HepG2 (cell line): ENCODE measurements at regions not wholly inside any gene's neighbourhood (a gene's known extent, or its start where the extent isn't known, plus 50 kb on each side); places are given as distances from the start of the nearest gene placed in this dataset.

Source experiments
- ATAC-seq: fragments of 200-7000 bp; cut with Tn5 transposase; 3 replicates; pipeline ENCODE4 v1.9.1; 2020; ENCODE audit warnings: mild to moderate bottlenecking, moderate library complexity
- BruUV-seq: library from RNA; stranded (reverse); fragments of 400-500 nt; replicated peaks from 2 replicates; lab custom pipeline; 2021; lab: Mats Ljungman, UMichigan
- CTCF ChIA-PET: fragments of 300-600 bp; formaldehyde crosslinking; extraction: SDS; loops from one replicate; lab custom pipeline; 2021; ENCODE audit warnings: low total read pairs, inconsistent platforms, low intra/inter-chr PET ratio; lab: Yijun Ruan, JAX
- POLR2A ChIA-PET: fragments of 350-600 bp; sonication (Branson Sonifier 250); formaldehyde crosslinking; loops from one replicate; lab custom pipeline; 2020; ENCODE audit warnings: antibody characterized with exemption, inconsistent platforms; lab: Yijun Ruan, JAX
- DNase-seq: peaks from one replicate; pipeline ENCODE4 v3.0.0-alpha.2; 2015; ENCODE audit warnings: low spot score
- FAIRE-seq: peaks from 3 replicates; lab custom pipeline; 2011; peaks lifted over from hg19 to GRCh38; lab: Jason Lieb, UNC
- H2AFZ ChIP-seq: one replicate; pipeline ENCODE4 v1.6.1; 2011; ENCODE audit warnings: low read length, inconsistent platforms
- H3K27ac ChIP-seq: fragments of 300-600 bp; 3 replicates; pipeline ENCODE4 v1.8.0; 2011; ENCODE audit warnings: mixed run types, mild to moderate bottlenecking, mixed read lengths, low read length, inconsistent platforms; ENCODE audit not compliant: insufficient read depth; ENCODE audit errors: extremely low read length
- H3K27me3 ChIP-seq, 2 experiments: fragments of 200-600 bp in 1 of 2; 2 replicates in 1 of 2; 3 replicates in 1 of 2; pipeline versions ENCODE4 v1.6.0 to v1.8.0; 2011; ENCODE audit warnings: low read length in 2 of 2, mild to moderate bottlenecking in 2 of 2, moderate library complexity in 2 of 2, inconsistent platforms in 1 of 2; ENCODE audit not compliant: insufficient read depth in 2 of 2, control insufficient read depth in 1 of 2
- H3K36me3 ChIP-seq, 2 experiments: fragments of 200-600 bp in 1 of 2; replicated peaks in 1 of 2; 2 replicates in 1 of 2; 3 replicates in 1 of 2; pipeline versions ENCODE4 v1.5.1 to v1.8.0; 2011; ENCODE audit warnings: low read length in 2 of 2, inconsistent platforms in 1 of 2; ENCODE audit not compliant: insufficient read depth in 2 of 2, control insufficient read depth in 1 of 2
- H3K4me1 ChIP-seq: 2 replicates; pipeline ENCODE4 v1.5.1; 2012; ENCODE audit warnings: low read length, inconsistent platforms; ENCODE audit not compliant: insufficient read depth
- H3K4me2 ChIP-seq: 2 replicates; pipeline ENCODE4 v1.6.0; 2011; ENCODE audit warnings: low read depth, low read length, inconsistent platforms
- H3K4me3 ChIP-seq, 3 experiments: fragments of 200-600 bp in 1 of 3; sonication (generic), shearing (Covaris generic) in 1 of 3; replicated peaks in 1 of 3; 2 replicates each; pipeline ENCODE4 v1.5.1; 2011 to 2016; ENCODE audit warnings: low read length in 3 of 3, inconsistent platforms in 2 of 3, low read depth in 2 of 3, mild to moderate bottlenecking in 2 of 3, control low read depth in 1 of 3, mixed read lengths in 1 of 3; ENCODE audit not compliant: insufficient read depth in 1 of 3
- H3K79me2 ChIP-seq: one replicate; pipeline ENCODE4 v1.6.1; 2011; ENCODE audit warnings: low read length, inconsistent platforms; ENCODE audit not compliant: insufficient read depth
- H3K9ac ChIP-seq: 2 replicates; pipeline ENCODE4 v1.6.0; 2011; ENCODE audit warnings: mild to moderate bottlenecking, low read depth, low read length, inconsistent platforms; ENCODE audit not compliant: insufficient read depth
- H3K9me3 ChIP-seq: 2 replicates; pipeline ENCODE4 v1.5.1; 2012; ENCODE audit warnings: mild to moderate bottlenecking, low read length
- H4K20me1 ChIP-seq: 2 replicates; pipeline ENCODE4 v1.6.0; 2011; ENCODE audit warnings: inconsistent platforms, mild to moderate bottlenecking, low read length, moderate library complexity; ENCODE audit not compliant: insufficient read depth
- CEBPB ChIP-seq: IDR thresholded peaks from 2 replicates; pipeline ENCODE4 v1.6.1; 2011; ENCODE audit warnings: low read depth, low read length, improper control_type of control experiment, borderline replicate concordance
- HES4 ChIP-seq: sonication (generic); formaldehyde crosslinking; IDR thresholded peaks from 2 replicates; pipeline ENCODE4 v1.9.0; 2021; ENCODE audit warnings: mild to moderate bottlenecking, missing genetic modification reagents, borderline replicate concordance
- HMGXB3 ChIP-seq: sonication (generic); formaldehyde crosslinking; IDR thresholded peaks from 2 replicates; pipeline ENCODE4 v1.4.0; 2020; ENCODE audit warnings: missing genetic modification reagents, borderline replicate concordance
- KDM1A ChIP-seq: IDR thresholded peaks from 2 replicates; pipeline ENCODE4 v1.6.1; 2016; ENCODE audit warnings: missing compliant biosample characterization
- MAFF ChIP-seq: IDR thresholded peaks from 2 replicates; pipeline ENCODE4 v1.6.1; 2011; ENCODE audit warnings: low read depth, low read length, improper control_type of control experiment
- MAFK ChIP-seq, 2 experiments: IDR thresholded peaks in 1 of 2; conservative IDR thresholded peaks in 1 of 2; 2 replicates each; pipeline ENCODE4 v1.6.1; 2011; ENCODE audit warnings: improper control_type of control experiment in 2 of 2, low read length in 2 of 2
- NCOA5 ChIP-seq: sonication (generic); formaldehyde crosslinking; IDR thresholded peaks from 2 replicates; pipeline ENCODE4 v1.4.0; 2020; ENCODE audit warnings: missing genetic modification reagents
- NFE2L2 ChIP-seq: fragments of 150-350 bp; IDR thresholded peaks from 2 replicates; pipeline ENCODE4 v1.6.1; 2014; ENCODE audit warnings: low read length
- NFIC ChIP-seq: IDR thresholded peaks from 2 replicates; pipeline ENCODE4 v1.6.1; 2012; ENCODE audit warnings: mild to moderate bottlenecking, low read length, inconsistent platforms
- PAX8 ChIP-seq: sonication (generic); formaldehyde crosslinking; IDR thresholded peaks from 2 replicates; pipeline ENCODE4 v1.8.0; 2022; ENCODE audit warnings: mild to moderate bottlenecking, missing genetic modification reagents, borderline replicate concordance
- POLR2A ChIP-seq, 2 experiments: IDR thresholded peaks; 2 replicates each; pipeline ENCODE4 v1.6.1; 2011; ENCODE audit warnings: low read depth in 2 of 2, low read length in 2 of 2, mild to moderate bottlenecking in 1 of 2, moderate library complexity in 1 of 2; ENCODE audit not compliant: insufficient read depth in 1 of 2
- RORA ChIP-seq: sonication (generic); formaldehyde crosslinking; IDR thresholded peaks from 2 replicates; pipeline ENCODE4 v1.5.0; 2020; ENCODE audit warnings: mild to moderate bottlenecking, missing genetic modification reagents, moderate library complexity
- SNRNP70 ChIP-seq: fragments of 200-400 bp; formaldehyde crosslinking; IDR thresholded peaks from 2 replicates; pipeline ENCODE4 v1.6.1; 2017; ENCODE audit warnings: mild to moderate bottlenecking, low read depth, low read length, moderate library complexity
- TEAD3 ChIP-seq: optimal IDR thresholded peaks from 2 replicates; pipeline ENCODE3; 2016; ENCODE audit warnings: borderline replicate concordance
- YY1 ChIP-seq: IDR thresholded peaks from 2 replicates; pipeline ENCODE4 v1.6.1; 2011; ENCODE audit warnings: low read length, low read depth, moderate library complexity, mild to moderate bottlenecking; ENCODE audit not compliant: insufficient read depth, insufficient replicate concordance
- ZNF501 ChIP-seq: sonication (generic); formaldehyde crosslinking; IDR thresholded peaks from 2 replicates; pipeline ENCODE4 v1.5.1; 2020; ENCODE audit warnings: mild to moderate bottlenecking, moderate library complexity, missing genetic modification reagents
- ZNF580 ChIP-seq: IDR thresholded peaks from 2 replicates; pipeline ENCODE4 v1.6.1; 2016; ENCODE audit warnings: low read depth, borderline replicate concordance
- ZNF720 ChIP-seq: sonication (generic); formaldehyde crosslinking; IDR thresholded peaks from 2 replicates; pipeline ENCODE4 v1.4.0; 2020; ENCODE audit warnings: missing genetic modification reagents
- ZNF839 ChIP-seq: sonication (generic); formaldehyde crosslinking; IDR thresholded peaks from 2 replicates; pipeline ENCODE4 v1.4.0; 2020; ENCODE audit warnings: missing genetic modification reagents, mild to moderate bottlenecking, borderline replicate concordance
- ZSCAN25 ChIP-seq: sonication (generic); formaldehyde crosslinking; IDR thresholded peaks from 2 replicates; pipeline ENCODE4 v1.8.0; 2022; ENCODE audit warnings: mild to moderate bottlenecking, missing genetic modification reagents
- WGBS: methylation state at CpG from one replicate; pipeline ENCODE4 v1.1.6; 2017; ENCODE audit warnings: low lambda C conversion rate; 5-methylcytosine and 5-hydroxymethylcytosine counted together
- in situ Hi-C: cut with HindIII; loops from 2 replicates; pipeline ENCODE4 v1.10.0; 2017; ENCODE audit warnings: low pct_unique_long_range_greater_than_20kb; ENCODE audit not compliant: extremely low pct_ligation_motif_present
- intact Hi-C: fragments of 100-400 bp; cut with micrococcal nuclease; formaldehyde crosslinking; loops from one replicate; pipeline ENCODE4 v1.10.0; 2022; ENCODE audit not compliant: unreplicated experiment

GRCh38 chr16:86307514-86307903, 202.8 kb upstream of the FOXF1 start:
- DNase-seq, result no peak

GRCh38 chr16:86308514-86308913, 201.8 kb upstream of the FOXF1 start:
- WGBS, result 45% methylated on average over 8 of the region's 10 CpGs
- no peaks in the 10 kb centered on the region for H3K79me2 ChIP-seq
- intact Hi-C loops (no loop called here), in situ Hi-C loops (loop anchor here (10.0 kb wide), 1 partner anchor 234 kb away; no protein-coding TSS in a partner anchor)
- POLR2A ChIA-PET, result no interaction called here
- H3K27ac ChIP-seq, result no peak overlapping the region
- H2AFZ ChIP-seq, result no peak overlapping the region
- H4K20me1 ChIP-seq, result no peaks in the 10 kb centered on the region
- H3K4me2 ChIP-seq, result no peak overlapping the region
- ATAC-seq (no peak), FAIRE-seq (no peak), DNase-seq (no peak)
- peaks cover 4 to 27% of the 10 kb centered on the region in 2 experiments; a peak in 4 of 5 replicates for H3K27me3 ChIP-seq
- no peak overlapping the region for H3K9ac ChIP-seq
- no peaks in the 10 kb centered on the region for H3K9me3 ChIP-seq
- no peak overlapping the region for H3K4me3 ChIP-seq
- no peaks in the 10 kb centered on the region for H3K36me3 ChIP-seq
- no TSS peak for BruUV-seq
- H3K4me1 ChIP-seq, result no peaks in the 10 kb centered on the region
- CTCF ChIA-PET, result no interaction called here
- TF ChIP-seq RORA, result no peak
- no peak for TF ChIP-seq HES4 (CRISPR knock-in tag)
- no peak for TF ChIP-seq NFIC
- TF ChIP-seq HMGXB3, result no peak
- TF ChIP-seq ZNF501, result no peak
- no peak for TF ChIP-seq YY1
- TF ChIP-seq SNRNP70, result no peak
- no peak for TF ChIP-seq ZSCAN25 (CRISPR knock-in tag)
- TF ChIP-seq POLR2A (IDR thresholded peaks at IDR 0.05; ENCODE audit: insufficient read depth in 1 of 2, low read depth in 2 of 2, low read length in 2 of 2), result no peak
- no peak for TF ChIP-seq KDM1A (CRISPR knock-in tag)

More at GRCh38 chr16:86307514-86307903, 202.8 kb upstream of the FOXF1 start:
- intact Hi-C loops, result no loop called here
- WGBS, result 28% methylated on average over 6 of the region's 6 CpGs
- H3K27me3 ChIP-seq, result peaks cover 5 to 36% of the 10 kb centered on the region in 2 experiments; a peak in 4 of 5 replicates
- in situ Hi-C loops, result loop anchor here (10.0 kb wide), 1 partner anchor 233 kb away; no protein-coding TSS in a partner anchor
- no peak overlapping the region for H3K4me3 ChIP-seq
- ATAC-seq, result no peak
- no peaks in the 10 kb centered on the region for H3K79me2 ChIP-seq
- no peak for FAIRE-seq
- no peaks in the 10 kb centered on the region for H3K4me1 ChIP-seq
- H3K9me3 ChIP-seq, result no peaks in the 10 kb centered on the region
- CTCF ChIA-PET, result no interaction called here
- H3K4me2 ChIP-seq, result no peak overlapping the region
- no peaks in the 10 kb centered on the region for H3K36me3 ChIP-seq
- H2AFZ ChIP-seq, result no peak overlapping the region
- H3K9ac ChIP-seq, result no peak overlapping the region
- no peaks in the 10 kb centered on the region for H4K20me1 ChIP-seq
- BruUV-seq, result no TSS peak
- H3K27ac ChIP-seq, result no peak overlapping the region
- POLR2A ChIA-PET, result no interaction called here
- TF ChIP-seq ZNF580, result no peak
- peak; percentile 83 to 84 for TF ChIP-seq MAFK (conservative IDR thresholded peaks at IDR 0.05 in 1 of 2, IDR thresholded peaks at IDR 0.05 in 1 of 2; ENCODE audit: low read length in 2 of 2)
- peak; percentile 76 for TF ChIP-seq CEBPB
- TF ChIP-seq MAFF, result peak; percentile 72
- no peak for TF ChIP-seq ZNF839 (CRISPR knock-in tag)
- peak; percentile 96 for TF ChIP-seq NFE2L2
- no peak for TF ChIP-seq PAX8
- TF ChIP-seq TEAD3 (CRISPR knock-in tag), result no peak
- TF ChIP-seq ZNF720 (CRISPR knock-in tag), result no peak
- TF ChIP-seq NCOA5 (CRISPR knock-in tag), result no peak
